HG02970 (cell line): ENCODE measurements at regions not wholly inside any gene's neighbourhood (a gene's known extent, or its start where the extent isn't known, plus 50 kb on each side); places are given as distances from the start of the nearest gene placed in this dataset.

Experiments used
- ATAC-seq: cut with Tn5 transposase; IDR thresholded peaks from one replicate; pipeline ENCODE4 v1.9.1; 2021; ENCODE audit warnings: mild to moderate bottlenecking, moderate library complexity, moderate number of reproducible peaks; ENCODE audit not compliant: unreplicated experiment, low FRiP score

- ATAC-seq, result no peak
These were observed 313.0 kb downstream of the SEC14L1 start for GRCh38 chr17:77453613-77454241.

GRCh38 chr17:77454242-77455095, 313.7 kb downstream of the SEC14L1 start:
- no peak for ATAC-seq

- no peak for ATAC-seq
These were observed 314.5 kb downstream of the SEC14L1 start for GRCh38 chr17:77455111-77455890.

GRCh38 chr17:77455891-77456260, 315.1 kb downstream of the SEC14L1 start:
- no peak for ATAC-seq

GRCh38 chr17:77456271-77456950, 315.6 kb downstream of the SEC14L1 start:
- ATAC-seq, result no peak

GRCh38 chr17:77456951-77457548, 316.3 kb downstream of the SEC14L1 start:
- ATAC-seq, result no peak

GRCh38 chr17:77457572-77458201, 316.9 kb downstream of the SEC14L1 start:
- ATAC-seq, result no peak

GRCh38 chr17:77458202-77459017, 317.6 kb downstream of the SEC14L1 start:
- ATAC-seq, result no peak

- ATAC-seq, result no peak
These were observed 318.4 kb downstream of the SEC14L1 start for GRCh38 chr17:77459018-77459755.

GRCh38 chr17:77460514-77461046, 319.8 kb downstream of the SEC14L1 start:
- ATAC-seq, result no peak

GRCh38 chr17:77461277-77462057, 320.7 kb downstream of the SEC14L1 start:
- ATAC-seq, result no peak

- peak; percentile 30 for ATAC-seq
These were observed 321.3 kb downstream of the SEC14L1 start for GRCh38 chr17:77462090-77462489.

GRCh38 chr17:77462553-77463497, 322.1 kb downstream of the SEC14L1 start:
- no peak for ATAC-seq

- no peak for ATAC-seq
These were observed 324.2 kb downstream of the SEC14L1 start for GRCh38 chr17:77464988-77465357.

GRCh38 chr17:77465358-77466041, 324.7 kb downstream of the SEC14L1 start:
- no peak for ATAC-seq

GRCh38 chr17:77466140-77466539, 325.4 kb downstream of the SEC14L1 start:
- no peak for ATAC-seq
